Panc1 (cell line): ENCODE measurements at regions not wholly inside any gene's neighbourhood (a gene's known extent, or its start where the extent isn't known, plus 50 kb on each side); places are given as distances from the start of the nearest gene placed in this dataset.

Experiments used
- CTCF ChIP-seq: fragments of 450-650 bp; IDR thresholded peaks from 2 replicates; pipeline ENCODE4 v1.5.1; 2017; ENCODE audit warnings: mild to moderate bottlenecking
- POLR2AphosphoS5 ChIP-seq: IDR thresholded peaks from 2 replicates; pipeline ENCODE4 v1.6.1; 2012; ENCODE audit warnings: mild to moderate bottlenecking, low read depth, low read length, moderate library complexity

- TF ChIP-seq CTCF (no peak), POLR2AphosphoS5 (no peak)
Observed at GRCh38 chr5:10898514-10898913, 137.5 kb upstream of the DAP start.
